IMR-90 (cell line): ENCODE measurements at regions not wholly inside any gene's neighbourhood (a gene's known extent, or its start where the extent isn't known, plus 50 kb on each side); places are given as distances from the start of the nearest gene placed in this dataset.

Experiments used
- ATAC-seq: fragments of 200-7000 bp; cut with Tn5 transposase; 2 replicates; pipeline ENCODE4 v1.9.1; 2020; ENCODE audit warnings: low read depth, mild to moderate bottlenecking, moderate library complexity
- BruUV-seq: library from RNA; stranded (reverse); fragments of 400-500 nt; replicated peaks from 2 replicates; lab custom pipeline; 2021; lab: Mats Ljungman, UMichigan
- CTCF ChIA-PET: fragments of 300-600 bp; formaldehyde crosslinking; extraction: SDS; loops from one replicate; lab custom pipeline; 2021; ENCODE audit warnings: antibody characterized with exemption; lab: Yijun Ruan, JAX
- POLR2A ChIA-PET: fragments of 300-600 bp; sonication (Branson Sonifier 250); formaldehyde crosslinking; loops from one replicate; lab custom pipeline; 2022; ENCODE audit warnings: antibody characterized with exemption; ENCODE audit not compliant: unreplicated experiment; lab: Charles Lee
- DNase-seq: peaks from one replicate; pipeline ENCODE4 v3.0.0; 2013
- H2AFZ ChIP-seq: replicated peaks from 2 replicates; pipeline ENCODE3; 2013; ENCODE audit warnings: low read length, mild to moderate bottlenecking; ENCODE audit not compliant: poor library complexity
- H2AK5ac ChIP-seq: 2 replicates; pipeline ENCODE4 v1.6.1; 2013; ENCODE audit warnings: low read depth, low read length, inconsistent platforms
- H2AK9ac ChIP-seq: replicated peaks from 2 replicates; pipeline ENCODE3; 2013; ENCODE audit warnings: mild to moderate bottlenecking, low read depth, low read length, moderate library complexity; ENCODE audit not compliant: poor library complexity
- H2BK120ac ChIP-seq: 2 replicates; pipeline ENCODE4 v1.6.1; 2013; ENCODE audit warnings: low read depth, low read length, inconsistent platforms
- H2BK15ac ChIP-seq: 3 replicates; pipeline ENCODE4 v1.6.1; 2013; ENCODE audit warnings: low read depth, low read length, inconsistent platforms
- H2BK20ac ChIP-seq: 2 replicates; pipeline ENCODE4 v1.6.1; 2013; ENCODE audit warnings: low read depth, mild to moderate bottlenecking, inconsistent platforms, low read length, moderate library complexity
- H2BK5ac ChIP-seq: 2 replicates; pipeline ENCODE4 v1.6.1; 2013; ENCODE audit warnings: mild to moderate bottlenecking, low read depth, low read length, inconsistent platforms; ENCODE audit not compliant: poor library complexity, severe bottlenecking
- H3K14ac ChIP-seq: replicated peaks from 2 replicates; pipeline ENCODE4 v1.6.1; 2013; ENCODE audit warnings: low read depth, low read length, inconsistent platforms
- H3K18ac ChIP-seq: 2 replicates; pipeline ENCODE4 v1.6.1; 2013; ENCODE audit warnings: low read depth, low read length, control low read depth
- H3K23ac ChIP-seq: 2 replicates; pipeline ENCODE4 v1.6.1; 2013; ENCODE audit warnings: low read depth, low read length, inconsistent platforms
- H3K27ac ChIP-seq: 2 replicates; pipeline ENCODE4 v1.5.1; 2013; ENCODE audit warnings: mild to moderate bottlenecking, control low read depth, low read length; ENCODE audit not compliant: insufficient read depth
- H3K27me3 ChIP-seq: 2 replicates; pipeline ENCODE4 v1.6.1; 2013; ENCODE audit warnings: low read length; ENCODE audit not compliant: control insufficient read depth, insufficient read depth
- H3K36me3 ChIP-seq: 2 replicates; pipeline ENCODE4 v1.6.1; 2013; ENCODE audit warnings: low read length, mixed read lengths; ENCODE audit not compliant: control insufficient read depth, insufficient read depth
- H3K4ac ChIP-seq: 2 replicates; pipeline ENCODE4 v1.6.1; 2013; ENCODE audit warnings: low read depth, low read length, inconsistent platforms
- H3K4me1 ChIP-seq: 2 replicates; pipeline ENCODE4 v1.6.1; 2013; ENCODE audit warnings: low read length, mixed read lengths; ENCODE audit not compliant: control insufficient read depth, insufficient read depth
- H3K4me2 ChIP-seq: 2 replicates; pipeline ENCODE4 v1.6.1; 2013; ENCODE audit warnings: low read depth, mild to moderate bottlenecking, control low read depth, low read length, moderate library complexity
- H3K4me3 ChIP-seq: 2 replicates; pipeline ENCODE4 v1.5.1; 2013; ENCODE audit warnings: low read depth, mild to moderate bottlenecking, control low read depth, low read length, moderate library complexity; ENCODE audit not compliant: insufficient read depth
- H3K56ac ChIP-seq: 2 replicates; pipeline ENCODE4 v1.6.1; 2013; ENCODE audit warnings: low read length, inconsistent platforms; ENCODE audit not compliant: insufficient read depth; ENCODE audit errors: extremely low read depth
- H3K79me1 ChIP-seq, 2 experiments: 2 replicates each; pipeline ENCODE4 v1.6.1; 2013; ENCODE audit warnings: low read length in 2 of 2, inconsistent platforms in 1 of 2, low read depth in 1 of 2
- H3K9ac ChIP-seq: 2 replicates; pipeline ENCODE4 v1.6.1; 2013; ENCODE audit warnings: low read depth, low read length, control low read depth
- H3K9me1 ChIP-seq: 2 replicates; pipeline ENCODE4 v1.6.1; 2013; ENCODE audit warnings: low read length, inconsistent platforms; ENCODE audit not compliant: insufficient read depth
- H3K9me3 ChIP-seq: 2 replicates; pipeline ENCODE4 v1.6.1; 2013; ENCODE audit warnings: low read length; ENCODE audit not compliant: control insufficient read depth, insufficient read depth
- H4K20me1 ChIP-seq: 2 replicates; pipeline ENCODE4 v1.6.1; 2013; ENCODE audit warnings: low read length, inconsistent platforms; ENCODE audit not compliant: insufficient read depth
- H4K5ac ChIP-seq: 2 replicates; pipeline ENCODE4 v1.6.1; 2013; ENCODE audit warnings: mild to moderate bottlenecking, low read depth, low read length, control low read depth
- H4K8ac ChIP-seq, 2 experiments: 2 replicates each; pipeline ENCODE4 v1.6.1; 2013; ENCODE audit warnings: low read depth in 2 of 2, low read length in 2 of 2, control low read depth in 1 of 2, inconsistent platforms in 1 of 2
- H4K91ac ChIP-seq: 2 replicates; pipeline ENCODE4 v1.6.1; 2013; ENCODE audit warnings: low read depth, low read length, inconsistent platforms; ENCODE audit not compliant: insufficient read depth
- NFE2L2 ChIP-seq: fragments of 150-350 bp; IDR thresholded peaks from 2 replicates; pipeline ENCODE4 v1.6.1; 2016; ENCODE audit warnings: low read depth, mild to moderate bottlenecking, low read length
- RCOR1 ChIP-seq: IDR thresholded peaks from 2 replicates; pipeline ENCODE4 v1.6.1; 2012; ENCODE audit warnings: mild to moderate bottlenecking, low read length, improper control_type of control experiment; ENCODE audit not compliant: insufficient replicate concordance
- WGBS, 2 experiments: methylation state at CpG; one replicate each; pipeline versions ENCODE4 v1.1.5 to v1.1.7; 2013; ENCODE audit warnings: missing lambda C conversion rate in 2 of 2; ENCODE audit not compliant: insufficient read length in 1 of 2; ENCODE audit errors: extremely low coverage in 2 of 2; 5-methylcytosine and 5-hydroxymethylcytosine counted together
- dilution Hi-C: fragments of 300-500 bp; cut with HindIII; formaldehyde crosslinking; loops from one replicate; pipeline ENCODE4 v1.14.3; 2018; ENCODE audit warnings: low sequenced_read_pairs; ENCODE audit not compliant: unreplicated experiment
- in situ Hi-C: fragments of 300-500 bp; cut with MboI; formaldehyde crosslinking; loops from 3 replicates; pipeline ENCODE4 v1.14.3; 2019; ENCODE audit warnings: low sequenced_read_pairs, inconsistent platforms, mixed read lengths
- intact Hi-C: fragments of 100-400 bp; cut with micrococcal nuclease; formaldehyde crosslinking; loops from 2 replicates; pipeline ENCODE4 v1.10.0; 2022

DNA sequence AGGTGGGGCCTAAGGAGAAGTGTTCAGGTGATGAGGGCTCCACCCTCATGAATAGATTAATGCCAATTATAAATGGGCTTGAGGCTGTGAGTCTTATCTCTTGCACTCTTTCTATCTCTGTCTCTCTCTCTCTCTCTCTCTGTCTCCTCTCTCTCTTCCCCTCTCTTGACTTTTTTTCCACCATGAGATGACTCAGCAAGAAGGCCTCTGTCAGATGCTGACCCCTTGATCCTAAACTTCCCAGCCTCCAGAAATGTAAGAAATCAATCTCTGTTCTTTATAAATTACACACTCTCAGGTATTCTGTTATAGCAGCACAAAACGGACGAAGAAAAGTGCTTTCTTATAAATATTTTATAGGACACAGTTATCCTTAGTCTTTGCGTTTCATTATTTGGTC lies 184.9 kb upstream of the PCDH7 start:
- Histone ChIP-seq H3K56ac (no peak overlapping the region), H3K4me3 (no peak overlapping the region), H3K9me3 (0 out of 2 replicates have a peak, but pooled peaks cover 2% of the 10 kb centered on the region), H4K8ac (no peak overlapping the region), H3K4ac (no peak overlapping the region), H3K14ac (no peak overlapping the region), H3K4me1 (no peaks in the 10 kb centered on the region; the same call in 1 of the 2 replicates), H3K18ac (no peak overlapping the region), H3K9me1 (no peaks in the 10 kb centered on the region), H2BK5ac (no peak overlapping the region), H2BK120ac (no peak overlapping the region), H3K27me3 (no peaks in the 10 kb centered on the region; the same call in 1 of the 2 replicates), H3K4me2 (no peak overlapping the region), H2AK9ac (no peak overlapping the region), H4K91ac (no peak overlapping the region), H2AFZ (no peak overlapping the region), H2AK5ac (no peak overlapping the region), H3K79me1 (no peaks in the 10 kb centered on the region), H3K23ac (no peak overlapping the region), H4K20me1 (no peaks in the 10 kb centered on the region), H3K9ac (no peak overlapping the region), H3K27ac (no peak overlapping the region), H3K36me3 (no peaks in the 10 kb centered on the region), H2BK20ac (no peak overlapping the region), H4K5ac (no peak overlapping the region), H2BK15ac (no peak overlapping the region)
- ATAC-seq (no peak), DNase-seq (no peak)
- ChIA-PET CTCF (no interaction called here), POLR2A (no interaction called here)
- in situ Hi-C loops, result no loop called here
- no TSS peak for BruUV-seq
- WGBS, 2 experiments, result no CpG with 5 or more reads among the region's 3 CpGs
- intact Hi-C loops, result no loop called here
- dilution Hi-C loops, result no loop called here
- TF ChIP-seq NFE2L2 (peak; percentile 14; the same call in 1 of the 2 replicates), RCOR1 (no peak)
